ENCODE measurements at regions not wholly inside any gene's neighbourhood (a gene's known extent, or its start where the extent isn't known, plus 50 kb on each side); places are given as distances from the start of the nearest gene placed in this dataset.

GRCh38 chr14:51544901-51545300 is 106.8 kb upstream of the FRMD6 start:
- TF ChIP-seq POLR2AphosphoS5 (IDR thresholded peaks at IDR 0.05) (no peak), CTCF (IDR thresholded peaks at IDR 0.05) (no peak)

Data from esophagus muscularis mucosa (tissue), 3 donors.